ENCODE measurements at regions not wholly inside any gene's neighbourhood (a gene's known extent, or its start where the extent isn't known, plus 50 kb on each side); places are given as distances from the start of the nearest gene placed in this dataset.

- DNase-seq: no peak
Observed at GRCh38 chr5:98468188-98468869, 305.1 kb upstream of the RGMB start.

- no peak for DNase-seq
Observed at GRCh38 chr5:98470747-98471146, 302.7 kb upstream of the RGMB start.

- DNase-seq: no peak
Observed at GRCh38 chr5:98471458-98471857, 302.0 kb upstream of the RGMB start.

- no peak for DNase-seq
Observed at GRCh38 chr5:98474216-98474615, 299.2 kb upstream of the RGMB start.

GRCh38 chr5:98474782-98475181, 298.7 kb upstream of the RGMB start:
- DNase-seq: no peak

- no peak for DNase-seq
Observed at GRCh38 chr5:98482321-98483300, 290.9 kb upstream of the RGMB start.

- no peak for DNase-seq
Observed at GRCh38 chr5:98483301-98483685, 290.2 kb upstream of the RGMB start.

- DNase-seq: no peak
Observed at GRCh38 chr5:98489021-98489420, 284.4 kb upstream of the RGMB start.

- DNase-seq: no peak
Observed at GRCh38 chr5:98490348-98490747, 283.1 kb upstream of the RGMB start.

GRCh38 chr5:98492258-98492657, 281.2 kb upstream of the RGMB start:
- no peak for DNase-seq

GRCh38 chr5:98497418-98497817, 276.0 kb upstream of the RGMB start:
- no peak for DNase-seq

- DNase-seq: no peak
Observed at GRCh38 chr5:98498028-98498427, 275.4 kb upstream of the RGMB start.

GRCh38 chr5:98499892-98500291, 273.6 kb upstream of the RGMB start:
- DNase-seq: no peak

GRCh38 chr5:98500811-98501210, 272.7 kb upstream of the RGMB start:
- DNase-seq: no peak

GRCh38 chr5:98503616-98504015, 269.8 kb upstream of the RGMB start:
- DNase-seq: no peak

GRCh38 chr5:98504505-98504904, 269.0 kb upstream of the RGMB start:
- no peak for DNase-seq

GRCh38 chr5:98510143-98510985, 263.1 kb upstream of the RGMB start:
- peak; percentile 48 to 71 for DNase-seq

- DNase-seq: peak in 1 of 2 experiments; percentile 7
Observed at GRCh38 chr5:98513380-98513779, 260.1 kb upstream of the RGMB start.

GRCh38 chr5:98514215-98514614, 259.2 kb upstream of the RGMB start:
- no peak for DNase-seq

- DNase-seq: no peak
Observed at GRCh38 chr5:98516701-98517100, 256.8 kb upstream of the RGMB start.

- no peak for DNase-seq
Observed at GRCh38 chr5:98517560-98518366, 255.7 kb upstream of the RGMB start.

GRCh38 chr5:98518754-98519153, 254.7 kb upstream of the RGMB start:
- no peak for DNase-seq
